AG08396 (cell line): ENCODE measurements at regions not wholly inside any gene's neighbourhood (a gene's known extent, or its start where the extent isn't known, plus 50 kb on each side); places are given as distances from the start of the nearest gene placed in this dataset.

Experiments
- DNase-seq: peaks from one replicate; pipeline ENCODE4 v3.0.0; 2012; ENCODE audit warnings: low spot score, mixed read lengths

DNA sequence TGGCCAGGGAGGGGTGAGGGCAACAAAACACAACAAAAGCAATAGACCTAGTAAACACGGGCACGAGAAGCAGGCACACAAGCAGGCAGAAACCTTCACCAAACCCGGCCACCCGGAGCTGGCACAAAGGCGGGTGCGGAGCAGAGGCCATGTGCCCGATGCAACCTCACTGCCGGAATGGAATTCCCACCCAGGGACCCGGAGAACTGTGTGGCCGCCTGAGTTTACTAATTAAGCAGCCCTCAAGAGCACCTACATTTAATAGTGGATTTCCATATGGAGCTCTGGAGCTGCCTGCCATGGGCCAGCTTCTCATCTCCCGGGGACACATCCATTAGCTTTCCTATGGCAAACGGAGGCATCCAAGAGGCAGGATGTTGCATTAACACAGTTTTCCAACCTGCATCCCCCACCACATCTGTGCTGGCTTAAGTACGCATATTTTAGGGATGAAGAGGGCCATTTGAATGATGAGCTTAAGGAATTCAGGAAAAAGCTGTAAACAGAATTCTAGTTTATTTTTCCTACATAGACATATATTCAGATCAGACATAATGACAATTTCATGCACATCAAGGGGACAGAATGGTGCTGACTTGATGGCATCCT, 104.5 kb upstream of the SMIM21 start:
- DNase-seq, result no peak

GRCh38 chr18:75531212-75531850, 103.8 kb upstream of the SMIM21 start:
- no peak for DNase-seq

DNA sequence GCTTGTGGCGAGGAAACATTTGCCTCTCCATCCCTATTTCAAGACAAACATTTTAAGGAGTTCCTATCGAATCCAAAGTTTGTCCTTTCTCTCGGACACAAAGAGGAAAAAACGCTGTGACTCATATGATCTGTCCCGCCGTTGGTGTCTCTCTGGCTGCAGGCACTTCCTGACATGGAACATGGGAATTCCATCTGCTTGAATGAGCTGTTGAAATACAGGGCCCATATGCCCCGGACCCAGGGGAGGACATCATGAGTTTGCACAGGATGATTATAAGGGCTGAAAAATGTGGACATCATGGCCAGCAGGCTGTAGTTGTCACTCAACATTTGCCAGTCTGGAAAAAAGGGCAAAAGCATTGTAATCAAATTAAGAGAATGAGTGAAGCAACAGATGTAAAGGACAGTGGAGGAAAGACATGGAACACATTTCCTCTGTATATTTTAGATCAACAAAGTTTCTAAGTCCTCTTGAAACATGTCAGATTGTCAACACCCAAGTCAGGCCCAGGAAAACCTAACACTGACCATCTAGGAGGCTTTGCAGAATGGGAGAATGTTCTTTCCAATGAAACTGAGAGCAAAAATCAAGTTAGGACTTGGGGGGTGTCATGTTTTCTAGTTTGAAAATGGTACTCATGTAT, 103.2 kb upstream of the SMIM21 start:
- DNase-seq, result no peak

DNA sequence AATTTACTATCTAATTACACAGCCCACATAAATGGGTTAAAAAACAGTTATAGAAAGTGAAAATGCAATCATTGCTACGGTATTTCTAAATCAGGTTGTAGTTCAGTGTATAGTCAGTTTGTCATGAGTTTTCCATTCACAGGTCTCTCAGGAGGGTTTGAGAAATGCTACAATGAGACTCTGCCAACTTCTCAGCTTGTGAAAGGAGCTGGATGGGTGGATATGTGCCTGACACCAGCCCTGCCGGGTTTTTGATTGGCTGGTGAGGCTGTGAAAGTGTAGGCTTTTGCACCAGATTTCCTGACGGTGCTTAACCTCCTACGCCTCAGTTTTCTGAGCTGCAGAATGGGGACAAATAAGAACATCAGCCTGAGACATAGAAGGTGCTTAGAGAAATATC, 102.6 kb upstream of the SMIM21 start:
- DNase-seq, result no peak

DNA sequence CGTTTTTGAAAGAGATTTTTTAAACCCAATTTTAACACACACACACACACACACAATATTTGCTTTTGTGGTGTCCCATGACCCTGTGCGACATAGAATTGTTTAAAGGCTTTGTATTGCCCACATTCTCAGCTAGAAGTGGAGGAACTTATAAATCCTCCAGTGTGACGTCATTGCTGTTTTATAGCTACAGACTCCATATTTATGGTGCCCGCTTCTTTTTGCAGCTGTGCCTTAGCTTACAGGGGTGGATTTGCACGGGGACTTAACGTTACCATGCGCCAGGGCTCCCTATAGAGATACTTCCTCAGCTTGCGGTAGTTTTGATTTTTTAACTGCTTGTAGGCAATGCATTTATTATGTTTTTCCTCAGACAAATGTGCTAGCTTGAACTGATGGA, 101.9 kb upstream of the SMIM21 start:
- DNase-seq, result no peak

DNA sequence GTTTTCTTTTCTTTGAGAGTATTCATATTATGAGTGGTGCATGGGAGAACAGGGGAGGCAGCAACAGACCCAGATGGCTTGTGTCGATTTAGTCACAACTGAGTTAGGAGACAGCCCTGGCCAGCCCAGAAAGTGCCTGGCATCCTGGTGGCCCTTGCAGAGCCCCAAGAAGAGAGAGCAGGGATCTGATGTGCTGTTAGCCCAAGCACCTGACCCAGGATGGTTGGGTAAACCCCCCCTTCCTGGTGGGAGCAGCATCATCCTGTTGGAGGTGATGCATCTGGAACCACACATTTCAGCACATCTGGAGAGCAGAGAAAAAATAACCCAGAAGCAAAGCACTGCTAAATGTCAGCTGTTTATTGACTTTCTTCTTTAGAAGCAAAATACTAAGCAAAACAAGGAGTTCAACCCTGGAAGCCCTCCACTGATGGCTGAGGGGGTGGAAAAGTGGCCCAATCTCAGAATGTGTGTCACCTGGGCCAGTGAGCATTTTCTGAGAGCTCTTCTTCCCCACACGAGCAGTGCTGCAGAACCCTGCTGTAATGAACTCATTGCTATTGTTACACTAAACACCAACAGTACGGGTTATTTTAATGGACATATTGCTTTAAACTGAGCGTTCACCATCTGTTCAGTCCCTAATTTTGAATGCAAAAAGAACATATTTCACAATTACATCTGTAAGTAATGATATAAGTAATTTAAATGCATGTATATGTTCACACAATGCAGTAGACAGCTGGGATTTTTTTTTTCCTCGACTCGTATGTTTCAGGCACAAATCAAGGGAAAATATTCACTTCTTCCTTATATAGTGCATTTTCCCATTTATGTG, 100.6 kb upstream of the SMIM21 start:
- no peak for DNase-seq

- no peak for DNase-seq
These were observed 98.5 kb upstream of the SMIM21 start for GRCh38 chr18:75526038-75526437.

DNA sequence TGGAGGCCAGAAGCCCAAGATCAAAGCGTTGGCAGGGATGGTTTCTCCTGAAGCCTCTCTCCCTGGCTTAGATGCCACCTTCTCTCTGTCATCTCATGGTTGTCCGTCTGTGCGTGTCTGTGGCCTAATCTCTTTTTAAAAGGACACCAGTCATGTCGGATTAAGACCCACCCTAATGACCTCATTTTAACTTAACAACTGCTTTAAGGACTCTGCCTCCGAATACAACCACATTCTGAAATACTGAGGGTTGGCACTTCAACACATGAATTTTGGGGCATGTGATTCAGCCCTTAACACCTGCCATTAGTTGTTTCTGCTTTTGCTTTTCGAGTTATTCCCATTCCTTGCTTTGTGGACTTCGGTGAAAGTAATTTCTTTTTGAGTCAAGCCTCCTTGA, 97.8 kb upstream of the SMIM21 start:
- DNase-seq, result no peak

- DNase-seq, result no peak
These were observed 97.3 kb upstream of the SMIM21 start for GRCh38 chr18:75524841-75525240.

GRCh38 chr18:75524181-75524580, 96.7 kb upstream of the SMIM21 start:
- no peak for DNase-seq

- DNase-seq, result no peak
These were observed 94.3 kb upstream of the SMIM21 start for GRCh38 chr18:75521816-75522215.

GRCh38 chr18:75518007-75518406, 90.5 kb upstream of the SMIM21 start:
- no peak for DNase-seq

GRCh38 chr18:75517286-75517685, 89.8 kb upstream of the SMIM21 start:
- no peak for DNase-seq

- no peak for DNase-seq
These were observed 80.1 kb upstream of the SMIM21 start for GRCh38 chr18:75507636-75508035.

GRCh38 chr18:75506913-75507312, 79.4 kb upstream of the SMIM21 start:
- no peak for DNase-seq

GRCh38 chr18:75504469-75504868, 77.0 kb upstream of the SMIM21 start:
- DNase-seq, result no peak

GRCh38 chr18:75503615-75504014, 76.1 kb upstream of the SMIM21 start:
- no peak for DNase-seq

DNA sequence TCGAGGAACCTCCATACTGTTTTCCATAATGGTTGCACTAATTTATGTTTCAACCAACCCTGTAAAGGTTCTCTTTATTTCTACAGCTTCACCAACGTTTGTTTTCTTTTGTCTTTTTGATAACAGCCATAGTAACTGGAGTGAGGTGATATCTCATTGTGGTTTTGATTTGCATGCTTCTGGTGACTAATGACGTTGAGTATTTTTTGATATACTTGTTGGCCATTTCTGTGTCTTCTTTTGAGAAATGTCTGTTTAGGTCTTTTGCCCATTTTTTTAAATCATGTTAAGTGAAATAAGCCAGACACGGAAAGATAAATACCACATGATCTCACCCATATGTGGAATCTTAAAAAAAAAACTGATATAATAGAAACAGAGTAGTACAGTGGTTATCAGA, 74.8 kb upstream of the SMIM21 start:
- no peak for DNase-seq

DNA sequence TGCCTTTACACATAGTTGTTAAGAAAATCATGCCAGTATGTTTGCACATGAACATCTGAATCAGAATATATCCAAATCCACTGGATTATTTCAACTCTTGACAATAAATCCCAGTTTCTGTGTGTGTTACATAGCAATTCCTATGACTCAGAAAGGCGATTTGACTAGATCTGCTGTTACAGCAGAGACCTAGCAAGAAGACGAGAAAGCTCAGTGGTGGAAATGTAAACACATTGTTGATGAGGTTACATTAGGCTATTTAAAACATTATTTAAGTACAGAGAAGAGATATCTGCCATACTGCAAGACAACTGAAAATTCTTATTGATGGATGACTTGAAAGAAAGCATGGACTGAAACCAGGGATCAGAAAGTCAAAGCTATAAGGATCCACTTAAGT, 73.0 kb upstream of the SMIM21 start:
- no peak for DNase-seq

DNA sequence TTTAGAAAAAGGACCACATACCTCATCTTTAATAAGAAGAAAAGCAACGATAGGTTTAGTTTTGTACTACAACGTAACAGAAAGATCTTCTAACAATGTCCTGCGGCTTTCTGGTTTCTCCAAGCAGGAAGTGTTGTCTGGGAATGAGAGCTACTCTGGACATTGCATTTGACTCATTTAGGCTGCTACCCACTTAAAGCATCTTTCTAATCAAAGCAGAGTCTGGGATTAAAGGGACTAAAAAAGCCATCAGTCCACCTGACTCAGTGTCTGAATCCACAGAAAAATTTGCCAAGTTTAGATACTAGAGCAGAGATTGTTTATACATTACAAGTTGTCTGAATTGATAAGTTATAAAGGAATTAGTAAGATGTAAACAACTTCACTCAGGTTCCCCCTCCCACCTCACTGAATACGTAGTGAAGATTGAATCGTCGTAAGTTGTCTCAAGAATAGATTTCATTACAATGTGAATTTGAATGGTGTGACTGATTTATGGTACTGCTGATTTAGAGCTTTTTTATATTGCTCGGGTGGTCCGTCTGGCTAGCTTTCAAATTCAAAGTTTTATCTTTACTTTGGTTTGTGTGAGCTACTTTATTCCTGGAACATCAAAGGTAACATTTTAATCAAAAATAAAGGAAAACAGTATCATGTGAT, 70.2 kb upstream of the SMIM21 start:
- DNase-seq, result no peak

DNA sequence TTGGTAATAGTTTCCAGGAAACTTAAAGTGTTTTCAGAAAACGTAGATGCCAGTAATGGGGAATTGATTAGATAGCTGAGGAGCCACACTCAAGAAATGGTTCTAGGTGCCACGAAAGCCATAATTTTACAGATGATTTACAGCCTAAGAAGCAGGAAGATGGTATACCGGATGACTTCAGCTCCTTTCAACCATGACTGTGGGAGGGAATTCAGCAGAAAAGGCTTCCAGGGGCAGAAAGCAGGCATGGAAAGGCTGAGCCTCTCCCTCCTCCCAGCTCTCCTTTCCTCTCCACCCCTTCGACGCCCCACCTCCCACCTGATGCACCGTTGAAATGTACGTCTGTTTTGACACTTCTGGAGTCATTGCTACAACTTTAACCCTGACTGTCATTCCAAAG, 68.6 kb upstream of the SMIM21 start:
- DNase-seq, result no peak

DNA sequence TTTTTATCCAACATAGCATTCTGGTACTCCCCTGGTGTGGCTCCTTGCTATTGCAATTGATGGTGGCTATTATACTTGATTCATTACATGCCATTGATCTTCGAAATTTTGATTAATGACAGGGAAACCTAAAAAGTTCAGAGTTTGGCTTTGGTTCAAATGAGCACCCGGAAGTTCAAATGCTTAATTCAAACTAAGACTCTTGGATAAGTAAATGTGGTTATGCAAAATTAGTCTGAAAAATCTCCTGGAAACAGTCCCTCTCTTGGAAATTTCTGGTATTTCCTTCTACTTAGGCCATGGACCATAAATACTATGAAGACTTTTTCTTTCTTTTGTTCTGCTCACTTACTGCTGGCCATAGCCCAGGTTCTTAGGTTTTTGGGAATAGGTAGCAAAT, 65.3 kb upstream of the SMIM21 start:
- no peak for DNase-seq
